ENCODE measurements at regions not wholly inside any gene's neighbourhood (a gene's known extent, or its start where the extent isn't known, plus 50 kb on each side); places are given as distances from the start of the nearest gene placed in this dataset.

- in situ Hi-C loops (cut with HindIII; ENCODE audit: low sequenced_read_pairs) = no loop called here
Observed at GRCh38 chr2:46814160-46814961, 101.2 kb downstream of the MCFD2 start.

GRCh38 chr2:46813680-46814079, 101.9 kb downstream of the MCFD2 start:
- in situ Hi-C loops (cut with HindIII; ENCODE audit: low sequenced_read_pairs) = no loop called here
- TF ChIP-seq CTCF (IDR thresholded peaks at IDR 0.05; ENCODE audit: low read depth, low read length, missing control alignments) = no peak
- DNase-seq (ENCODE audit: low read depth) = no peak
- no peak overlapping the region for H3K4me3 ChIP-seq (ENCODE audit: low read depth, low read length)

More at GRCh38 chr2:46814160-46814961, 101.2 kb downstream of the MCFD2 start:
- H3K4me3 ChIP-seq (ENCODE audit: low read depth, low read length) = no peak overlapping the region
- DNase-seq (ENCODE audit: low read depth) = peak; percentile 81
- no peak for TF ChIP-seq CTCF (IDR thresholded peaks at IDR 0.05; ENCODE audit: low read depth, low read length, missing control alignments)

GRCh38 chr2:46813020-46813415, 102.6 kb downstream of the MCFD2 start:
- TF ChIP-seq CTCF (IDR thresholded peaks at IDR 0.05; ENCODE audit: low read depth, low read length, missing control alignments) = no peak
- DNase-seq (ENCODE audit: low read depth) = no peak
- no peak overlapping the region for H3K4me3 ChIP-seq (ENCODE audit: low read depth, low read length)
- in situ Hi-C loops (cut with HindIII; ENCODE audit: low sequenced_read_pairs) = no loop called here
